NCI-H2196 treated with DMSO at 0.1 percent for 48 hours (cell line): ENCODE measurements at regions not wholly inside any gene's neighbourhood (a gene's known extent, or its start where the extent isn't known, plus 50 kb on each side); places are given as distances from the start of the nearest gene placed in this dataset.
"Not testable (repeated sequence)": the region's sequence is repeated elsewhere in the genome, so short reads cannot be mapped to it uniquely, and the experiment has no call there.

Source experiments
- DNase-seq: peaks from one replicate; lab custom pipeline; 2025; ENCODE audit not compliant: unreplicated experiment; lab: John Stamatoyannopoulos, UW

DNA sequence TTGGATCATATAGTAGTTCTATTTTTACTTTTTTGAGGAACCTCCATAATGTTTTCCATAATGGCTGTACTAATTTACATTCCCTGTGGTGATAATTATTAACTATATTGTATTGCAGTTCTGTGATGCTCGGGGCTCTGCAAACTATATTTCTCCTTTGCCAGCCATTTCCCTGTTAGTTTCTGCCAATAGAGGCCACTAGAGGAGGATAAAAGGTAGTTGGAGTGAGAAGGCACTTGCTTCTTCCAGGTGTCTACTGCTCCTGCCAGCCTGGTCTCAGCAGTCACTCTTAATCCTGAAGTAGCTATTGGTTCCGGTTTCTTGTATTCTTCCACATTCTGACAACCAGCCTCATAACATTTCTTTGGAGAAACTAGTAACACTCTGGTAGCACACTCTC lies 233.9 kb upstream of the GBE1 start:
- DNase-seq, result no peak

DNA sequence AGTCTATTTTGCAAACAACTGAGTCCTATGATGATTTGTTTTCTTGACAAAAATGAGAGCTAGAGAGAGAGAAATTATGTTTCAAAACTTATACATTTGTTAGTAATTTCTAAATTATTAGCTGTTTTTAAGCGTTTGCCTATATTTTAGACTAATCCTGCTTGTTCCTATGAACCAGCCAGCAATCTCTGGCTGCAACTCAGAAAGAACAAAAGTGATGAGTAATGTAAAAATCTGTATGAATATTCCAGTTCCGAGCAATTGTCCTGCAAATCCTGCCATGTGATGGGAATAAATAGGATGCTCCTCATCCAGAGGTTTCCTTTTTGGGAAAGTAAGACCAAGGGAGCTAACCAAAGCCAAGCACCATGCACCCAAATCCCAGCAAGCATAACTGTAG lies 228.3 kb upstream of the GBE1 start:
- no peak for DNase-seq

DNA sequence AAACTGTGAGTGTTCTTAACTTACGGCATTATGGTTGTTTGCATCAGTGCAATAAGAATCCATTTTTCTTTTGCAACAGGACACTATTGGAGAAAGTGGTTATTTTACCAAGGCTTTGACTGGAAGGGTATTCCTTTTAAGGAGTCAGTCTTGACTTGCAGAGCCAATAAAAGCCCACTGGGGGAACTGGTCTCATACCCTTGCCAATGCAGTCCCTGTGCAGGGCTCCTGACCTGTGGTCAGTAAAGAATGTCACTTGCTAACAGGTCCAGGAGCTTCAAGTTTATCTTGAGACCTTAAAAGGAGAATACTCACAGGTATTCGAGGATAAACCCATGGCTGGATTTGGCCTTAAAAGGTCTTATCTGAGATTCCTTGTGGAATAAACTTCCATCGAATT lies 227.8 kb upstream of the GBE1 start:
- no peak for DNase-seq

DNA sequence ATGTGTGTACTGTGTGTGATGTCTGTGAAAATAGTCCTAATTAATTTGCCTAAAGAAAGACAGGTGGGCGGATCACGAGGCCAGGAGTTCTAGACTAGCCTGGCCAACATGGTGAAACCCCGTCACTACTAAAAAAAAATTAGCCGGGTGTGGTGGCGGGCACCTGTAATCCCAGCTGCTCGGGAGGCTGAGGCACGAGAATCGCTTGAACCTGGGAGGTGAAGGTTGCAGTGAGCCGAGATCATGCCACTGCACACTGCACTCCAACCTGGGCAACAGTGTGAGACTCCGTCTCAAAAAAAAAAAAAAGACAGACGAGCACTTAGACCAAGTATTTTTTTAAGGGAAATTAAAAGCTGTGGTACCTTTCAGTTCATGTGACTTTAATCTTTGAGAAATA lies 226.0 kb upstream of the GBE1 start:
- not testable (repeated sequence) for DNase-seq

DNA sequence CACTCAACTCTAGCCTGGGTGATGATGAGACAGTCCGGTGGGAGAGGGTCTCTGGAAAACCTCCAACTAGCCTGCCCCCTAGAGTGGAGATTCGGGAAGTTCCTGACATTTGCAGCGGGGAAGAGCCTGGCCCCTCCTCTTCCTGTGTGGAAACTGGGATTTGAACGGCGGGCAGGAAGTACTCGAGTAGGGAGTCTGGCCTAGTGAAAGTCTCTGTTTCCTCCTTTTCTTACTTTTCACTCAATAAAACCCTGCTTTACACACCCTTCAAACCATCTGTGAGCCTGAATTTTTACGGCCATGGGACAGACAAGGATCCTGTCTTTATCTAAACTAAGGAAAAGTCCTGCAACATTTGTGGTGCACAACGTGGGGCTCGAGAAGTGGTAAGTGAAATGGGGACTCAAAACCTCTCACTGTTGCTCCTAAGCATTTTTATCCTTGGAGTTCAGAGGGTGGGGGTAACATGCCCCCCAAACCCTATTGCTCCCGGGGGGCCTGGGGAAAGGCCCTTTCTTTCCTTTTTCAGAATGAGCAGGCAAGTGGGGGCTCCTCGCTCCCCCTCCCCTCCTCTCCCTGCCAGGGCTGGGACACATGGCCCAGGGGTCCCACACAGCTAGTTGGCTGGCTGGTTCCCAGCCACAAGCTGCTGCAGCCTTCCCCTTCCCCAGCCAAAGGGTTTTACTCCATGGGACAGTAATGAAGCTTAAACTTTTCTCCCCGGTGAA lies 224.7 kb upstream of the GBE1 start:
- no peak for DNase-seq

DNA sequence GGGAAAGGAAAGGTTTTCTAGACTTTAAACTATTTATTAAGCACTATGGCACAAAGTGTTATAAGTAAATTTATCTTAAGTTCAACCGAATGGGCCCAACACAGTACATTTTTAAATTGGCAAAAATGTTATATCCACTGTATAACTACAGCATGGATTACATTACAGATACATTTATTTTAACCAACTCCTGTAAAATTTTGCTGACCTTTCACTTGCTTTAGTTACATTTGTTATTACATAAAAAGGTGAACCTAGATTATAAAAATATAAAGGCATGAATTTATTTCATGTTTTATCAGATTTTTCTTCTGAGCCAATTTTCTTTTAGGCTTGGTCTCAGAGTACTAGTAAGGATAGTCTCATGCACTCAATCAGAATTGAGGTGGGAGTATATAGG lies 221.9 kb upstream of the GBE1 start:
- no peak for DNase-seq

DNA sequence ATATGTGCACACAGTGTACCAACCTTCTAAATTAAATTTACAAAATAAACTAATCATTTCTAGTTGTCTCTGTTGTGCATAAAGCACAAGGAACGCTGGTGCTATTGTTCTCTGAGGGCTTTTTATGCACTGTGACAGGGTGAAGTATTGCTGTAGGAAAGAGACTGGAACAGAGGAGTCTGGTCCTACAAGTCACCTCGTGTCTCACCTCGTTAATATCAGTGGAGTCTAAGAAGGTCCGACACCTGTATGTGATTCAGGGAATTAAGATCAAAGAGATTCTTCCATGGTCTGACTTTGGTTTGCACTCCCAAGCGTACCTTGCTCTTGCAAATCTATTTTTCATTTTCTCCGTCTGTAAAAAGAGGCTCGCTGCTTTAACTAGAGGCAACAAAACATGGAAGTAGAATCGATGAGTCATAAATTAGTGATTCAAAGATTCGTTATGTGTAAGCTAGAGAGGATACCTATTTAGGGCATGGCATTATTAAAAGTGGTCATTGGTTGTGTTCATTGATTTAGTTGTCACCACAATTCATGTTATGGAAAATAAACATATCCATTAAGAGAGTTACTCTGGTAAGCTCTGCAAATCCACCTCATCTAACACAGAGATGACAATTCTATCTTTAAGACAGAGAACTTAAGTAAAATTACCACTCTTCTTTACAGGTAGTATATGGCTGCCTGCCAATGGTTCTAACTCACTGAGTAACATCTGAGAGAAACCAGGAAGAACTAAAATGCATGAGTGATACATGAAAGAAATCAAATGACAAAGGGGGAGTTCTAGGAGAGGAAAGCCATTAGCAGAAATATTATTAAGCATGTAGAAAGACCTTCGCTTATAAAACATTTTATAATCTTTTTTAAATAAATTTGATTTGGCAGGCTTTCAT lies 219.4 kb upstream of the GBE1 start:
- DNase-seq, result no peak

DNA sequence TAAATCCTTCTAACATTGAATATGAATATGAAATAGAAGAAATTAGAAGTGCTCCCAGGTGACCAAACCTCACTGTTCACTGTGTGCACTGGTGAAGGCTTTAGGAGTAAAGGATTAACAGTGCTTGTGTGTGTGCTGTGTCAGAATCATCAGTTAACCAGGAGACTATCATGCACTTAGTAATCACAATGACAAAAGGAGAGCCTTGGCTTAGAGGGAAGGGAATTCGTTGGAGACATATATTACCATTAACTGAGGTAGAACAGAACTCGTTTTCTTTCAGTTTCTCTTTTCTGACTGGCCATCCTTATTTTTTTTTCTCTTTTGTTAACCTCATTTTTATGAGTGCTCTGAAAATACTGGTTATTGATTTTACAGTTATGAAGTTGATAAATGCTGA lies 213.3 kb upstream of the GBE1 start:
- DNase-seq, result no peak

DNA sequence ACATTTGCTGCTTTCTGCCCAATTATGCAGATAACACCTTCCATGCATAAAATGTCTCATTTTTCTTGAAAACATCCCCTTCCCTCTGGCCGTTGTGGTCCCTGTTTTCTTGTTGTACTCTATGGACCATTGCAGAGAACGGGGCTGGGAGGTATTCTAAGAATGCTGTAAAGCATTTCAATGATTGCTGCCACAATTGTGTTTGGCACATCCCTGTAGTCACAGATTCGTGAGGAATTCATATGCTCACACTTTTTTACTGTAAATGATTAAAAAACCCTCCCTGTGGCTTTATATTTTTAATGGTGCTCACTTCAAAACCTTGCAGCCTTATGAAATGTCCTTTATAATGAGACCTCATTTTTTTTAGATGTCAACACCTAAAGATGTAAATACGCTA lies 207.2 kb upstream of the GBE1 start:
- no peak for DNase-seq

DNA sequence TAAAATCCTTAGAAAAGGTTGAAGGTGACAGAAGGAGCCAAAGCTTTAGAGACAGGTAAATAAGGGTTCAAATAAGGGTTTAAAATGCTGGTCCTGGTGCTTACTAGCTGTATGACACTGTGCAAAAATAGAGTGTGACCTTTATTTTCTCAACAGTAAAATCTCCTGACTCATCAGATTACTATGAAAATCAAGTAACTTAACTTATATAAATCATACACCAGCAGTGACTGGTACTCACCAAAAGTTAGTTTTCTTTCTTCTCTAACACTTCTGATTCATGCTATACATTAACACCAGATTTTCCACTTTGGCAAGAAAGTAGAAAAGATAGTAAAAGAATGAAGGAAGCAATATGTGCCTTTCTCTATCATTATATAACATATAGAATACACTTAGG lies 205.9 kb upstream of the GBE1 start:
- no peak for DNase-seq

DNA sequence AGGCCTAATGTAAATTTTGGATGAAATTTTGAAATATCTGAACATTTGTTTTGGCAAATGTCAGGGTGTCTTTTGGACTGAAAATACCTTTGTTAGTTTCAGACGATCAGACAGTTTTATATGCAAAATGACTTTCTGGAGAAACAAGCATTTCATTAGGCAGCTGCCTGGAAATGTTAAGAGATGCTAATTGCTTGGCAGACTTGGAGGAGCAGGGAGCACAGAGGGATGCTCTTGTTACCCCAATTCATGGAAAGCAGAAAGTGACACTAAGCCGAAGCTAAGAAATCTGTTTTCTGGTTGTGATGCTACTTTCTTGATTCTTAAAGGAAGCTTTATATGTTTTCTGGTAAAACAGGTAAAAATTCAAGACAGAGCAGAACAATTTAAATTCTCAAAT lies 204.3 kb upstream of the GBE1 start:
- DNase-seq, result no peak

DNA sequence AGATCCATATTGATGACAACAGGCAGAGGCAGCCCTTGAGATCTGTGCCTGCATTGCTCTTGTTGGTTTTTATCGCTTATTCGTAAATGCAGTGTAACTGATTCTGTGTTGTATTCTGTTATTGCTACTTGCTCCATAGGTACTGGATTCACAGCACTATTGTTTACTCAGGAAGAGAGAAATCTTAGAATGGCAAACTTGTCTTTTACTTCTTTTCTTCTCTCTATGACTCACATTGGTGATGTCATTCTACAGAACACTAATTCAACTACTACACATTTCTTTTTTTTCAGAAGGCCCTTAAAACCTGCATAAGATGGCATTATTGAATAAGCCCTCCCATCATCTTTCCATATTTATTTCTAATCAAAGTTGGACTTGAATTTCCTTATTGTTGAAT lies 201.0 kb upstream of the GBE1 start:
- DNase-seq, result no peak

DNA sequence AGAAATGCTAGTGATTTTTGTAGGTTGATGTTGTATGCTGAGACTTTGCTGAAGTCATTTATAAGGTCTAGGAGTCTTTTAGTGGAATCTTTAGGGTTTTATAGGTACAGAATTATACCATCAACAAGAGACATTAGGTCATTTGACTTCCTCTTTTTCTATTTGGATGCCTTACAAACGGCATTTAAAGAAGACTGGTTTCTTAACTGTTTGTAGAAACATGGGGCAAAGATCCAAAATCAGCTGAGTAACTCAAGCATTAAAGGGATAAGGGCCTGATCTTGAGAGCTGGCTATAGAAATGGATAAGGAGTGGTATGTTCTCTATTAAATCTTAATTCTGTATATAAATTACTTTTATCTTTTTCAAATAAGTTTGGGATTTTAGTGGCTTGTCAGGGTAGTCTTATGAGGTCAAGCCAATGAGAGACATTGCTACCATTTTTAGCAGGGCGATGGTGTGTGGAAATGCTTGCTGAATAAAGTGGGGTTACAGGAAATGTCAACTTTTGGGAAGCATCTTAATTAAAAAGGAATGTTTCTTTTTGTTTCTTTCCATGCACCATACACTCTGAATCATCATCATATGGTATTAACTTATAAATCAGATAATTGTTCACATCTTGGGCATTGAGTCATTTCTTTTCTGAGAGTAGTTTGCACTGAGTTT lies 197.7 kb upstream of the GBE1 start:
- no peak for DNase-seq

DNA sequence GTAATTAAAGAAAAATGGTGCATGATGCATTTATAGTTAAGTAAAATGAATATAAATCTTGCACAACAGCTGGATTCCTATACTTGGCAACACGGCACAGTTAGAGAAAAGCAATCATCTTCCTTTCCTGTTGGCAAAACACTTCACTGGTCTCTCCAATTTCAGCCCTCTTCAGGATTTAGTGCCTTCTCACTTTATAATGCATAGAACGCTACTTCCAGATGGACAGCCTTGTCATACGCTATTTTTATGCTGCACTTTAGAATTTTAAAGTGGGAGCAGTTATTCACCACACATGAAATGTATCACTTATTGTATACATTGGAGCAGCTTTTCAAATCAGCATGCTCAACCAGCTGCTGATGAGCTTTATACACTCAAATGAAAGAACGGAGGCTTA lies 194.4 kb upstream of the GBE1 start:
- no peak for DNase-seq

DNA sequence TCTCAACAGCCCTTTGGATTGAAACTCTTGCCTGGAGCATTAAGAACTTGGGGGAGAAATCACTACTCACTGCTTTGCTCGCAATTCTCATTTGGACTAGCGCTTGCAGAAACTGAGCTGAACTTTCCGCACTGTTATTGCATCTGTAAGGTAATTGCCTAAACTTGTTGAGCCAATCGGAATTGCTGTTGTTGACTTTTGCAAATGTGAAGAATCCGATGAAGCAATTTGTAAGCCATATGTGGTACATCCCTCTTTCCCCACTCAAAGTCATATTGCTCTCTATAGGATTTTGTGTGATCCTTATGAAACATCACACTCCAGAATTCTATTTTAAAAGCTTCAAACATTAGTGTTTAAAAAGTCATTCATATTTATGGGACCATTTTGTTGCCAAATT lies 191.7 kb upstream of the GBE1 start:
- DNase-seq, result no peak

DNA sequence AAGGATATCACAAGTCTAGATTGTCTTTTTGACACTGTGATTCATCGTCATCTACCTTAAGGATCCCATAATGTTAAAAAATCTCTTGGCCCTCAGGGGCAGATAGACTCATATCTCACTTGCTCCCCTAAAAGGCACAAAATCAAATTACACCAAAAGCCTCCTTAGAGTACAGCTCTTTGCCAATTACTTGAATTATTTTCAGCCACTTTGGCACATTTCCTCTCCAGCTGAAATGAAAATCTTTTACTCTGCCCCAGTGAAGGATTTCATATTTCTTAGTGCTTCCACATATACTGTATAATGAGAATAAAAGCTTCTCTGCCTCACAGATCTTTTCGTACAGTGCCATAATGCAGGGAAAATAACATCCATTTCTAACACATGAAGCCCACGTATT lies 190.7 kb upstream of the GBE1 start:
- DNase-seq, result no peak

DNA sequence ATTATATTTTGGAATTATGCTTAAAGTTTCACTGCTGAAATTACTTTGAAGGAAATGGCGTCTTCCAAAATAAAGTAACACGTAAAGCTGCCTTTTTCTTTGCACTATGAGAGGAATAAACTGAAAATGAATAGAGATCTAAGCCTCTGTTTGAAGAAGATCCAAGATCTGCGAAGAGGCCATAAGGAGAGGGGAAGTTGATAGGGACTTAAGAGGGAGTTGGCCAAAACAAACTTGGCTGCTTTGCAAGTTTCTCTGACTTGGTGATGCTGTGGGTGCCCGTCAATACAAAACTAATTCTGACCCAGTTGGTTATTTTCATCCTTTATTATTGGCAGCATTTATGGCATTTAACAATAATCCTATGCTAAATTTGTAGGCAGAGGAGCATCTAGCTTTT lies 190.2 kb upstream of the GBE1 start:
- DNase-seq, result no peak

DNA sequence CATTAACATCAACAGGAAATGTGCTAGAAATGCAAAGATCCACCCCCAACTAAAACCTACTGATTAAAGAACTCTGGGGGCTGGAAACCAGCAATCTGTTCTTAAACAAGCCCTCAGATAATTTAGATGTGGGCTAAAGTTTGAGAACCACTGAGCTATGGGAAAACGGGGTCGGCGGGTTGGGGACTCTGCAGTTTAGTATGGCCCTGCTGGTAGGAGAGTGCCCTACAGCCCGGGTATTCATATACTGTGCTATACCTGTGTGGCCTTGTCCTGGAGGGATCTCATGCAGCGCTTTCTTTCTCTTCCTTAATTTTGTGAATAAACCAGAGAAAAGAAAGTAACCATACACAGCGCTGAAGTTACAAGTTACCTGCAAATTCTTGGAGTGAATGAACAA lies 189.7 kb upstream of the GBE1 start:
- DNase-seq, result no peak

DNA sequence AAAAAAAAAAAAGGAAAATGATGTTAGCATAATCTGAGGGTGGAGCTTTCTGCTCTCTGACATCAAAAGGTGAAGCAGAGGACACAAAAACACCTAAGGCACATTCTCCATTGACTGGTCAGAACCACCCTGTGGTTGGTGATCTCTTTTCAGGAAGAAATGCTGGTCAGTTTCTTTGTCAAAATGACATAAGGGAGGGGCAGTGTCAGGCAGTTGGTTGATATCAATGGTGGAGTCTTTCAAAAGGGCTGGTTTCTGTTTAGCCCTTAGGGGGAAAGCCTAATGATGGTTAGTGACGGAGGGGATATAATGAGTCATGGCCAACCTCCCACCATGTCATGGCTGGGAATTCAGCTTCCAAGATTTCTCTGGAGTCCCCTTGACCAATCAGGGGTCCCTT lies 185.9 kb upstream of the GBE1 start:
- no peak for DNase-seq

DNA sequence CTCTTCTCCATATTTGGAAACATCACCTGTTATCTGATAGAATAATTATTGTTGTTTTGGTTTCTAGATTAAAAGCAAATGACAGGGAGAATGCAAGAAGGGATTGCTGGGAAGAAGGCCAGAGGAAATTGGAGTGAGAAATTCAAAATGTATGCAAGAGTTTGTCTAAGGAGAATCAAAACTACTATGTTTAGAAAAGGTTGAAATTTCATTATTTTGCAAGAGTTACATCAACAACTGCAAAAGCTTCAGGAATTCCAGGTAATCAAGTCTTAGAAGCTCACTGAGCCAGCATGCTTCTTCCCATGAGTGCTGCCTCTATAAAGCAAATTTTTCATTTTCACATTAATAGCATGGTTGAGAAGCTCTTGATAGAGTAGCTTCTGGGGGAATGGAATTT lies 177.2 kb upstream of the GBE1 start:
- no peak for DNase-seq

DNA sequence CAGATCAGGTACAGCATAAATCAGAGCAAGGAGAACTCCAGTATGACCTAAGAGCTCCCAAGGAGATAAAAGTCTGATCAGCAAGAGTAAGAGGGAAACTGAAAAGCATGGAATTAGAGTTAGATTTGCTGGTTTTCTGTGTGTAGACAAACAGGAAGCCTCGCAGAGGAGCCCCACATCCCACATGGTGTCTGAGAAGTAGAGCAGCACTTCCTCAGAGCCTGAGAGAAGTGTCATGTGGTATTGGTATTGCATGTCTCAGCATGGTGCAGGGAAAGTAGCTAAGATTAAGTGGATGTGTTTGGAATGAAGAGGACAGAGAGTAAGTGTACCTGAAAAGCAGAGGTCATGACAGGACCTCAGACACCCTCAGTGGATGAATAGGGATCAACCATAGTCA lies 175.4 kb upstream of the GBE1 start:
- no peak for DNase-seq

DNA sequence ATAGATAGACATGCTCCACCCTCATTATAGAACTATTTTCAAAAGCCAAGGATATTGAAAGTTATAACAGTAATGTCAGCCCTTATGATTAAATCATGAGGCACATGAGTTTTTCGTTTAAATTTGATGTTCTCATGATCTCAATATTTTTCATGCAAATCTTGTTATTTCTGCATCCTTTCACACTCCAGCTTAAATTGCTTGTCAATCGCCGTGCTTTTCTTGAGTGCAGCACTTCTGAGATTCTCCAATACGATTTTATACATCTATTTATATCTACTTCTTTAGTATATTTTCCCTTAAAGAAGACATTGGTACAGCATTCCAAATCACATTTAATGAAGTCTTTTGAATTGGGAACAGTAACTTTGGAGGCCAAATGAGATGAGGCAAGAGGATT lies 171.2 kb upstream of the GBE1 start:
- no peak for DNase-seq
